Retinal pigment epithelial cell (primary cell): ENCODE measurements at regions not wholly inside any gene's neighbourhood (a gene's known extent, or its start where the extent isn't known, plus 50 kb on each side); places are given as distances from the start of the nearest gene placed in this dataset.

ENCODE experiments used
- DNase-seq: peaks from one replicate; pipeline ENCODE4 v3.0.0-alpha.2; 2010; ENCODE audit warnings: low read depth
- H3K4me3 ChIP-seq: 2 replicates; pipeline ENCODE4 v1.5.1; 2011; ENCODE audit warnings: mild to moderate bottlenecking, low read length, control low read depth, moderate library complexity
- CTCF ChIP-seq: conservative IDR thresholded peaks from 2 replicates; pipeline ENCODE4 v1.5.1; 2011; ENCODE audit warnings: low read depth, low read length, control low read depth, inconsistent platforms

- H3K4me3 ChIP-seq: no peak overlapping the region
- TF ChIP-seq CTCF: no peak
- DNase-seq: peak; percentile 33
These were observed 332.0 kb downstream of the IRS2 start for GRCh38 chr13:109454167-109454917.

GRCh38 chr13:109451726-109452125, 334.7 kb downstream of the IRS2 start:
- TF ChIP-seq CTCF: no peak
- DNase-seq: no peak
- no peak overlapping the region for H3K4me3 ChIP-seq

- no peak overlapping the region for H3K4me3 ChIP-seq
- no peak for TF ChIP-seq CTCF
- no peak for DNase-seq
These were observed 337.8 kb downstream of the IRS2 start for GRCh38 chr13:109448629-109449028.

GRCh38 chr13:109447667-109448066, 338.7 kb downstream of the IRS2 start:
- H3K4me3 ChIP-seq: no peak overlapping the region

GRCh38 chr13:109440320-109440719, 346.1 kb downstream of the IRS2 start:
- no peak overlapping the region for H3K4me3 ChIP-seq
- no peak for DNase-seq
- no peak for TF ChIP-seq CTCF

More at GRCh38 chr13:109447667-109448066, 338.7 kb downstream of the IRS2 start:
- no peak for TF ChIP-seq CTCF
- DNase-seq: no peak

GRCh38 chr13:109439813-109440212, 346.6 kb downstream of the IRS2 start:
- no peak overlapping the region for H3K4me3 ChIP-seq
- no peak for DNase-seq
- TF ChIP-seq CTCF: no peak

- TF ChIP-seq CTCF: no peak
- H3K4me3 ChIP-seq: no peak overlapping the region
- DNase-seq: no peak
These were observed 349.5 kb downstream of the IRS2 start for GRCh38 chr13:109436841-109437240.
